D721Med (cell line): ENCODE measurements at regions not wholly inside any gene's neighbourhood (a gene's known extent, or its start where the extent isn't known, plus 50 kb on each side); places are given as distances from the start of the nearest gene placed in this dataset.

Experiments used
- DNase-seq: peaks from one replicate; pipeline ENCODE4 v3.0.0; 2011; ENCODE audit warnings: low spot score; ENCODE audit not compliant: insufficient read length
- FAIRE-seq: peaks from 2 replicates; lab custom pipeline; 2011; peaks lifted over from hg19 to GRCh38; lab: Jason Lieb, UNC
- CTCF ChIP-seq: IDR thresholded peaks from 2 replicates; pipeline ENCODE4 v1.5.1; 2012; ENCODE audit warnings: mild to moderate bottlenecking, control low read depth; ENCODE audit not compliant: insufficient read depth; ENCODE audit errors: missing control alignments

- DNase-seq (no peak), FAIRE-seq (no peak)
Measured at GRCh38 chr2:223529696-223530095, 72.5 kb downstream of the SCG2 start.

GRCh38 chr2:223530811-223531210, 71.3 kb downstream of the SCG2 start:
- no peak for DNase-seq
- no peak for FAIRE-seq
- TF ChIP-seq CTCF = no peak

More at GRCh38 chr2:223529696-223530095, 72.5 kb downstream of the SCG2 start:
- no peak for TF ChIP-seq CTCF

GRCh38 chr2:223532161-223532560, 70.0 kb downstream of the SCG2 start:
- DNase-seq (no peak), FAIRE-seq (no peak)
- no peak for TF ChIP-seq CTCF

GRCh38 chr2:223532712-223533111, 69.4 kb downstream of the SCG2 start:
- DNase-seq = no peak
- no peak for TF ChIP-seq CTCF
- FAIRE-seq = no peak

- FAIRE-seq = no peak
- no peak for TF ChIP-seq CTCF
- no peak for DNase-seq
Measured at GRCh38 chr2:223536546-223536945, 65.6 kb downstream of the SCG2 start.

- DNase-seq = no peak
- no peak for FAIRE-seq
- no peak for TF ChIP-seq CTCF
Measured at GRCh38 chr2:223537115-223537514, 65.0 kb downstream of the SCG2 start.

- FAIRE-seq (no peak), DNase-seq (no peak)
- TF ChIP-seq CTCF = no peak
Measured at GRCh38 chr2:223537651-223538601, 64.2 kb downstream of the SCG2 start.
